SK-N-SH (cell line): ENCODE measurements at regions not wholly inside any gene's neighbourhood (a gene's known extent, or its start where the extent isn't known, plus 50 kb on each side); places are given as distances from the start of the nearest gene placed in this dataset.

Experiments
- CTCF ChIA-PET: fragments of 300-600, 350-600 bp; formaldehyde crosslinking; extraction: SDS; loops from one replicate; lab custom pipeline; 2021; lab: Yijun Ruan, JAX
- POLR2A ChIA-PET: fragments of 350-600 bp; sonication (Branson Sonifier 250); formaldehyde crosslinking; extraction: SDS; loops from one replicate; lab custom pipeline; 2020; ENCODE audit warnings: antibody characterized with exemption, inconsistent platforms; lab: Yijun Ruan, JAX
- DNase-seq: peaks from one replicate; pipeline ENCODE4 v3.0.0; 2012
- H2AFZ ChIP-seq: fragments of 200-600 bp; sonication (generic); 2 replicates; pipeline ENCODE4 v1.8.1; 2016; ENCODE audit warnings: antibody characterized with exemption, mild to moderate bottlenecking, low read depth
- H3F3A ChIP-seq: fragments of 200-600 bp; sonication (generic); replicated peaks from 2 replicates; pipeline ENCODE3; 2016; ENCODE audit warnings: antibody characterized with exemption, mild to moderate bottlenecking; ENCODE audit not compliant: insufficient read depth
- H3K27ac ChIP-seq, 2 experiments: fragments of 200-500 bp in 1 of 2; fragments of 200-600 bp in 1 of 2; sonication (Bioruptor generic) in 1 of 2; sonication (generic), shearing (Covaris generic) in 1 of 2; 2 replicates each; pipeline versions ENCODE4 v1.5.1 to v1.6.1; 2014 to 2016; ENCODE audit warnings: low read depth in 2 of 2, inconsistent platforms in 1 of 2, low read length in 1 of 2, mild to moderate bottlenecking in 1 of 2, mixed read lengths in 1 of 2
- H3K27me3 ChIP-seq: fragments of 200-600 bp; sonication (generic), shearing (Covaris generic); 2 replicates; pipeline ENCODE4 v1.6.1; 2016; ENCODE audit warnings: mixed run types; ENCODE audit not compliant: insufficient read depth
- H3K36me3 ChIP-seq, 2 experiments: fragments of 200-500 bp in 1 of 2; fragments of 200-600 bp in 1 of 2; sonication (Bioruptor generic) in 1 of 2; sonication (generic) in 1 of 2; replicated peaks in 1 of 2; 2 replicates each; pipeline versions ENCODE3 to v1.5.1; 2014 to 2016; ENCODE audit warnings: low read length in 1 of 2, mild to moderate bottlenecking in 1 of 2; ENCODE audit not compliant: insufficient read depth in 2 of 2, control insufficient read depth in 1 of 2
- H3K4me1 ChIP-seq, 2 experiments: fragments of 200-500 bp in 1 of 2; fragments of 200-600 bp in 1 of 2; sonication (Bioruptor generic) in 1 of 2; sonication (generic), shearing (Covaris generic) in 1 of 2; 2 replicates each; pipeline versions ENCODE4 v1.5.1 to v1.6.1; 2014 to 2016; ENCODE audit warnings: low read depth in 1 of 2, low read length in 1 of 2, mixed run types in 1 of 2; ENCODE audit not compliant: insufficient read depth in 2 of 2, control insufficient read depth in 1 of 2
- H3K4me2 ChIP-seq: fragments of 200-600 bp; sonication (generic), shearing (Covaris generic); 2 replicates; pipeline ENCODE4 v1.6.1; 2017; ENCODE audit warnings: mixed run types
- H3K4me3 ChIP-seq, 2 experiments: fragments of 200-500 bp in 1 of 2; fragments of 200-600 bp in 1 of 2; sonication (Bioruptor generic) in 1 of 2; sonication (generic), shearing (Covaris generic) in 1 of 2; 2 replicates each; pipeline versions ENCODE4 v1.5.1 to v1.8.1; 2014 to 2016; ENCODE audit warnings: low read depth in 2 of 2, inconsistent platforms in 1 of 2, low read length in 1 of 2, mild to moderate bottlenecking in 1 of 2, mixed read lengths in 1 of 2, moderate library complexity in 1 of 2
- H3K79me2 ChIP-seq: fragments of 200-600 bp; sonication (generic); 2 replicates; pipeline ENCODE4 v1.8.1; 2017; ENCODE audit warnings: mild to moderate bottlenecking; ENCODE audit not compliant: insufficient read depth
- H3K9ac ChIP-seq: fragments of 200-600 bp; sonication (generic); 2 replicates; pipeline ENCODE4 v1.6.1; 2017; ENCODE audit warnings: mixed run types
- H3K9me2 ChIP-seq: fragments of 200-600 bp; sonication (generic); 2 replicates; pipeline ENCODE4 v1.6.1; 2017; ENCODE audit warnings: mixed run types
- H3K9me3 ChIP-seq: fragments of 200-600 bp; sonication (generic); 2 replicates; pipeline ENCODE4 v1.6.1; 2017; ENCODE audit warnings: mixed run types, mild to moderate bottlenecking, moderate library complexity
- H4K20me1 ChIP-seq: fragments of 200-600 bp; sonication (generic); 2 replicates; pipeline ENCODE4 v1.6.1; 2017; ENCODE audit warnings: mild to moderate bottlenecking, mixed run types; ENCODE audit not compliant: insufficient read depth
- CHD2 ChIP-seq: fragments of 150-350 bp; IDR thresholded peaks from 2 replicates; pipeline ENCODE4 v1.6.1; 2018; ENCODE audit warnings: low read length; ENCODE audit not compliant: partially characterized antibody
- IRF3 ChIP-seq: fragments of 150-350 bp; IDR thresholded peaks from 2 replicates; pipeline ENCODE4 v1.6.1; 2016; ENCODE audit warnings: mild to moderate bottlenecking, low read depth, low read length
- JUND ChIP-seq: IDR thresholded peaks from 2 replicates; pipeline ENCODE4 v1.4.0; 2012
- MAX ChIP-seq: IDR thresholded peaks from 2 replicates; pipeline ENCODE4 v1.4.0; 2012; ENCODE audit warnings: low read depth
- NFIC ChIP-seq: IDR thresholded peaks from 2 replicates; pipeline ENCODE4 v1.4.0; 2012; ENCODE audit warnings: borderline replicate concordance
- PBX3 ChIP-seq: IDR thresholded peaks from 2 replicates; pipeline ENCODE4; 2012
- RFX5 ChIP-seq: IDR thresholded peaks from 2 replicates; pipeline ENCODE4 v1.6.1; 2012; ENCODE audit warnings: mild to moderate bottlenecking, improper control_type of control experiment, low read length
- RXRA ChIP-seq: IDR thresholded peaks from 2 replicates; pipeline ENCODE4 v1.4.0; 2012; ENCODE audit warnings: low read depth, mild to moderate bottlenecking, borderline replicate concordance
- SIN3A ChIP-seq: IDR thresholded peaks from 2 replicates; pipeline ENCODE4 v1.6.1; 2012; ENCODE audit warnings: low read depth, mild to moderate bottlenecking, low read length, moderate library complexity, borderline replicate concordance
- SMC3 ChIP-seq: IDR thresholded peaks from 2 replicates; pipeline ENCODE4 v1.6.1; 2012; ENCODE audit warnings: low read depth, low read length, improper control_type of control experiment
- TAF1 ChIP-seq: IDR thresholded peaks from 2 replicates; pipeline ENCODE4 v1.6.1; 2012; ENCODE audit warnings: low read depth, mild to moderate bottlenecking, low read length, moderate library complexity, borderline replicate concordance
- TCF12 ChIP-seq: IDR thresholded peaks from 2 replicates; pipeline ENCODE4 v1.4.0; 2012
- TEAD4 ChIP-seq: IDR thresholded peaks from 2 replicates; pipeline ENCODE4 v1.4.0; 2012; ENCODE audit warnings: mild to moderate bottlenecking, borderline replicate concordance; ENCODE audit not compliant: insufficient read depth
- USF2 ChIP-seq: fragments of 150-350 bp; IDR thresholded peaks from 2 replicates; pipeline ENCODE4 v1.6.1; 2017; ENCODE audit warnings: antibody characterized with exemption, low read length, low read depth, borderline replicate concordance
- YY1 ChIP-seq: IDR thresholded peaks from 2 replicates; pipeline ENCODE4 v1.4.0; 2012; ENCODE audit warnings: low read depth, mild to moderate bottlenecking
- WGBS: methylation state at CpG from one replicate; pipeline ENCODE4 v1.1.6; 2017; ENCODE audit warnings: low lambda C conversion rate; 5-methylcytosine and 5-hydroxymethylcytosine counted together
- TF ChIP-seq, protein P1 (sequence below): IDR thresholded peaks from 2 replicates; pipeline ENCODE4 v1.6.1; 2012; ENCODE audit warnings: mild to moderate bottlenecking, low read depth, low read length, moderate library complexity

- H3K4me1 ChIP-seq = no peaks in the 10 kb centered on the region
- H3K79me2 ChIP-seq = no peaks in the 10 kb centered on the region
- H3K4me3 ChIP-seq = no peak overlapping the region
- ChIA-PET POLR2A (no interaction called here), CTCF (no interaction called here)
- no peaks in the 10 kb centered on the region for H3K9me2 ChIP-seq
- H3K4me2 ChIP-seq = no peak overlapping the region
- no peaks in the 10 kb centered on the region for H3K36me3 ChIP-seq
- WGBS = 59% methylated on average over 3 of the region's 4 CpGs
- H4K20me1 ChIP-seq = no peaks in the 10 kb centered on the region
- H3K9me3 ChIP-seq = no peaks in the 10 kb centered on the region
- H3K27ac ChIP-seq = no peak overlapping the region
- H3K27me3 ChIP-seq = no peaks in the 10 kb centered on the region
- H2AFZ ChIP-seq = no peak overlapping the region
- TF ChIP-seq CHD2 (no peak), TEAD4 (no peak), RXRA (no peak), SIN3A (no peak), USF2 (no peak), YY1 (no peak), NFIC (no peak), RFX5 (no peak), SMC3 (no peak), TAF1 (no peak), JUND (no peak), MAX (no peak), TCF12 (no peak), PBX3 (no peak), IRF3 (no peak)
- TF ChIP-seq, protein P1, sequence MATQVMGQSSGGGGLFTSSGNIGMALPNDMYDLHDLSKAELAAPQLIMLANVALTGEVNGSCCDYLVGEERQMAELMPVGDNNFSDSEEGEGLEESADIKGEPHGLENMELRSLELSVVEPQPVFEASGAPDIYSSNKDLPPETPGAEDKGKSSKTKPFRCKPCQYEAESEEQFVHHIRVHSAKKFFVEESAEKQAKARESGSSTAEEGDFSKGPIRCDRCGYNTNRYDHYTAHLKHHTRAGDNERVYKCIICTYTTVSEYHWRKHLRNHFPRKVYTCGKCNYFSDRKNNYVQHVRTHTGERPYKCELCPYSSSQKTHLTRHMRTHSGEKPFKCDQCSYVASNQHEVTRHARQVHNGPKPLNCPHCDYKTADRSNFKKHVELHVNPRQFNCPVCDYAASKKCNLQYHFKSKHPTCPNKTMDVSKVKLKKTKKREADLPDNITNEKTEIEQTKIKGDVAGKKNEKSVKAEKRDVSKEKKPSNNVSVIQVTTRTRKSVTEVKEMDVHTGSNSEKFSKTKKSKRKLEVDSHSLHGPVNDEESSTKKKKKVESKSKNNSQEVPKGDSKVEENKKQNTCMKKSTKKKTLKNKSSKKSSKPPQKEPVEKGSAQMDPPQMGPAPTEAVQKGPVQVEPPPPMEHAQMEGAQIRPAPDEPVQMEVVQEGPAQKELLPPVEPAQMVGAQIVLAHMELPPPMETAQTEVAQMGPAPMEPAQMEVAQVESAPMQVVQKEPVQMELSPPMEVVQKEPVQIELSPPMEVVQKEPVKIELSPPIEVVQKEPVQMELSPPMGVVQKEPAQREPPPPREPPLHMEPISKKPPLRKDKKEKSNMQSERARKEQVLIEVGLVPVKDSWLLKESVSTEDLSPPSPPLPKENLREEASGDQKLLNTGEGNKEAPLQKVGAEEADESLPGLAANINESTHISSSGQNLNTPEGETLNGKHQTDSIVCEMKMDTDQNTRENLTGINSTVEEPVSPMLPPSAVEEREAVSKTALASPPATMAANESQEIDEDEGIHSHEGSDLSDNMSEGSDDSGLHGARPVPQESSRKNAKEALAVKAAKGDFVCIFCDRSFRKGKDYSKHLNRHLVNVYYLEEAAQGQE = no peak
- no peak overlapping the region for H3K9ac ChIP-seq
- no peak for DNase-seq
- no peaks in the 10 kb centered on the region for H3F3A ChIP-seq
Measured at GRCh38 chr9:31272456-31273295, 1111.8 kb upstream of the ACO1 start.
